Testis (tissue), 2 donors: ENCODE measurements at regions not wholly inside any gene's neighbourhood (a gene's known extent, or its start where the extent isn't known, plus 50 kb on each side); places are given as distances from the start of the nearest gene placed in this dataset.

Source experiments
- POLR2A ChIP-seq: fragments of 450-650 bp; IDR thresholded peaks from one replicate; pipeline ENCODE4 v1.6.1; 2017; ENCODE audit warnings: antibody characterized with exemption, mild to moderate bottlenecking, moderate library complexity
- TF ChIP-seq, protein P1 (sequence below), 3 experiments: fragments of 450-650 bp in 2 of 3; fragments of 200-600 bp in 1 of 3; sonication (generic) in 1 of 3; IDR thresholded peaks; one replicate each; pipeline ENCODE4 v1.5.1; 2016 to 2019; ENCODE audit warnings: antibody characterized with exemption in 3 of 3, mild to moderate bottlenecking in 2 of 3, moderate library complexity in 1 of 3

DNA sequence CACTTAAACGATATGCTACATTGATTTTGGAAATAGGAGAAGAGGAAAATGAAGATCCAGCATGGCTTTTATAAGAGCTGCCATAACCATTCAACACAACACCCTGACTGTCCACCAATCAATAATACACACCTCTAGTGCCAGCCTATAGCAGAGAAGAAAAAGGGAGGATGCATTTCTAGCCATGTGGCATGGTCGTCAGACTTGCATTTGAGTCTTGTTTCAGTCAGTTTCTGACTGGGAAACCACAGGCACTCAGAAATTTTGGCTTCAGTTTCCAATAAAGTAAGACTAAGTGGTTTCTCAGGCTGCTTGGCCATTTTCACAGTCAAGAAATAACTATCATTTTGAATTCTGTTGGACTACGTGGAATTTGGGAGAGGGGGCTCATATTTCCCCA is 523.5 kb upstream of the LRRC4C start:
- TF ChIP-seq, protein P1, sequence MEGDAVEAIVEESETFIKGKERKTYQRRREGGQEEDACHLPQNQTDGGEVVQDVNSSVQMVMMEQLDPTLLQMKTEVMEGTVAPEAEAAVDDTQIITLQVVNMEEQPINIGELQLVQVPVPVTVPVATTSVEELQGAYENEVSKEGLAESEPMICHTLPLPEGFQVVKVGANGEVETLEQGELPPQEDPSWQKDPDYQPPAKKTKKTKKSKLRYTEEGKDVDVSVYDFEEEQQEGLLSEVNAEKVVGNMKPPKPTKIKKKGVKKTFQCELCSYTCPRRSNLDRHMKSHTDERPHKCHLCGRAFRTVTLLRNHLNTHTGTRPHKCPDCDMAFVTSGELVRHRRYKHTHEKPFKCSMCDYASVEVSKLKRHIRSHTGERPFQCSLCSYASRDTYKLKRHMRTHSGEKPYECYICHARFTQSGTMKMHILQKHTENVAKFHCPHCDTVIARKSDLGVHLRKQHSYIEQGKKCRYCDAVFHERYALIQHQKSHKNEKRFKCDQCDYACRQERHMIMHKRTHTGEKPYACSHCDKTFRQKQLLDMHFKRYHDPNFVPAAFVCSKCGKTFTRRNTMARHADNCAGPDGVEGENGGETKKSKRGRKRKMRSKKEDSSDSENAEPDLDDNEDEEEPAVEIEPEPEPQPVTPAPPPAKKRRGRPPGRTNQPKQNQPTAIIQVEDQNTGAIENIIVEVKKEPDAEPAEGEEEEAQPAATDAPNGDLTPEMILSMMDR (IDR thresholded peaks at IDR 0.05) = no peak
- no peak for TF ChIP-seq POLR2A
